HEK293 (cell line): ENCODE measurements at regions not wholly inside any gene's neighbourhood (a gene's known extent, or its start where the extent isn't known, plus 50 kb on each side); places are given as distances from the start of the nearest gene placed in this dataset.

Experiments
- CTCF ChIA-PET: fragments of 350-600 bp; formaldehyde crosslinking; extraction: SDS; loops from one replicate; lab custom pipeline; 2021; ENCODE audit warnings: antibody characterized with exemption; lab: Yijun Ruan, JAX
- POLR2A ChIA-PET: fragments of 300-600 bp; formaldehyde crosslinking; extraction: SDS; loops from one replicate; lab custom pipeline; 2020; ENCODE audit warnings: antibody characterized with exemption, inconsistent platforms; lab: Yijun Ruan, JAX
- H3K27ac ChIP-seq: fragments of 200-500 bp; sonication (Bioruptor generic); 2 replicates; pipeline ENCODE4 v1.5.1; 2014; ENCODE audit warnings: low read depth, low read length, control low read depth, inconsistent platforms; ENCODE audit errors: extremely low read depth
- H3K36me3 ChIP-seq, 2 experiments: fragments of 200-500 bp in 1 of 2; sonication (Bioruptor generic) in 1 of 2; 1 replicate in 1 of 2; 2 replicates in 1 of 2; pipeline ENCODE4 v1.5.1; 2014 to 2017; ENCODE audit warnings: inconsistent platforms in 2 of 2, low read length in 2 of 2; ENCODE audit not compliant: control insufficient read depth in 2 of 2, insufficient read depth in 1 of 2
- H3K4me1 ChIP-seq: fragments of 200-500 bp; sonication (Bioruptor generic); 2 replicates; pipeline ENCODE4 v1.5.1; 2014; ENCODE audit warnings: mild to moderate bottlenecking, low read length, inconsistent platforms; ENCODE audit not compliant: control insufficient read depth, insufficient read depth
- H3K4me3 ChIP-seq: 2 replicates; pipeline ENCODE4 v1.5.1; 2011; ENCODE audit warnings: low read depth, mild to moderate bottlenecking, control low read depth, low read length, moderate library complexity
- H3K9me3 ChIP-seq: fragments of 200-500 bp; sonication (Bioruptor generic); 2 replicates; pipeline ENCODE4 v1.5.1; 2014; ENCODE audit warnings: low read depth, low read length, inconsistent platforms; ENCODE audit not compliant: control insufficient read depth, insufficient read depth
- BCL11B ChIP-seq: fragments of 450-650 bp; formaldehyde crosslinking; IDR thresholded peaks from 2 replicates; pipeline ENCODE4 v1.5.1; 2016; ENCODE audit warnings: low read depth, missing biosample characterization, missing genetic modification characterization
- FEZF1 ChIP-seq: fragments of 450-650 bp; formaldehyde crosslinking; IDR thresholded peaks from 2 replicates; pipeline ENCODE4 v1.5.1; 2016; ENCODE audit warnings: missing biosample characterization, missing genetic modification characterization
- GLIS1 ChIP-seq: fragments of 450-650 bp; formaldehyde crosslinking; IDR thresholded peaks from 2 replicates; pipeline ENCODE4 v1.5.1; 2016; ENCODE audit warnings: missing biosample characterization, missing genetic modification characterization
- OSR2 ChIP-seq: fragments of 450-650 bp; formaldehyde crosslinking; IDR thresholded peaks from 2 replicates; pipeline ENCODE4 v1.5.1; 2016; ENCODE audit warnings: missing biosample characterization, missing genetic modification characterization
- PRDM1 ChIP-seq: fragments of 450-650 bp; formaldehyde crosslinking; IDR thresholded peaks from 2 replicates; pipeline ENCODE4; 2016; ENCODE audit warnings: missing biosample characterization, missing genetic modification characterization
- PRDM10 ChIP-seq: fragments of 450-650 bp; formaldehyde crosslinking; IDR thresholded peaks from 2 replicates; pipeline ENCODE4 v1.5.1; 2016; ENCODE audit warnings: missing biosample characterization, missing genetic modification characterization
- PRDM6 ChIP-seq: fragments of 450-650 bp; formaldehyde crosslinking; IDR thresholded peaks from 2 replicates; pipeline ENCODE4 v1.5.1; 2017; ENCODE audit warnings: missing biosample characterization, missing genetic modification characterization
- YY1 ChIP-seq: fragments of 450-650 bp; formaldehyde crosslinking; IDR thresholded peaks from 2 replicates; pipeline ENCODE4 v1.5.1; 2018; ENCODE audit warnings: missing biosample characterization, missing genetic modification characterization
- ZBTB17 ChIP-seq: fragments of 450-650 bp; formaldehyde crosslinking; IDR thresholded peaks from 2 replicates; pipeline ENCODE4 v1.5.1; 2016; ENCODE audit warnings: missing biosample characterization, missing genetic modification characterization
- ZBTB21 ChIP-seq: fragments of 450-650 bp; formaldehyde crosslinking; IDR thresholded peaks from 2 replicates; pipeline ENCODE4 v1.5.1; 2017; ENCODE audit warnings: missing biosample characterization, missing genetic modification characterization
- ZBTB48 ChIP-seq: fragments of 450-650 bp; formaldehyde crosslinking; IDR thresholded peaks from 2 replicates; pipeline ENCODE4 v1.5.1; 2016; ENCODE audit warnings: missing biosample characterization, missing genetic modification characterization
- ZNF146 ChIP-seq: fragments of 450-650 bp; formaldehyde crosslinking; IDR thresholded peaks from 2 replicates; pipeline ENCODE4 v1.5.1; 2016; ENCODE audit warnings: missing biosample characterization, missing genetic modification characterization
- ZNF184 ChIP-seq: fragments of 450-650 bp; IDR thresholded peaks from 2 replicates; pipeline ENCODE4 v1.5.1; 2018; ENCODE audit warnings: missing biosample characterization, mild to moderate bottlenecking, missing genetic modification characterization
- ZNF23 ChIP-seq: fragments of 450-650 bp; formaldehyde crosslinking; IDR thresholded peaks from 2 replicates; pipeline ENCODE4 v1.5.1; 2016; ENCODE audit warnings: missing biosample characterization, missing genetic modification characterization, borderline replicate concordance
- ZNF324 ChIP-seq: fragments of 450-650 bp; formaldehyde crosslinking; IDR thresholded peaks from 2 replicates; pipeline ENCODE4 v1.5.1; 2016; ENCODE audit warnings: missing biosample characterization, missing genetic modification characterization
- ZNF335 ChIP-seq: fragments of 450-650 bp; formaldehyde crosslinking; conservative IDR thresholded peaks from 2 replicates; pipeline ENCODE4 v1.5.1; 2016; ENCODE audit warnings: missing biosample characterization, missing genetic modification characterization
- ZNF362 ChIP-seq: fragments of 450-650 bp; formaldehyde crosslinking; IDR thresholded peaks from 2 replicates; pipeline ENCODE4 v1.5.1; 2016; ENCODE audit warnings: missing biosample characterization, missing genetic modification characterization
- ZNF394 ChIP-seq: fragments of 450-650 bp; formaldehyde crosslinking; IDR thresholded peaks from 2 replicates; pipeline ENCODE4 v1.5.1; 2016; ENCODE audit warnings: missing biosample characterization, missing genetic modification characterization, mild to moderate bottlenecking, moderate library complexity, borderline replicate concordance
- ZNF416 ChIP-seq: fragments of 450-650 bp; formaldehyde crosslinking; IDR thresholded peaks from 2 replicates; pipeline ENCODE4 v1.5.1; 2016; ENCODE audit warnings: missing biosample characterization, missing genetic modification characterization
- ZNF501 ChIP-seq: fragments of 450-650 bp; formaldehyde crosslinking; IDR thresholded peaks from 2 replicates; pipeline ENCODE4 v1.5.1; 2016; ENCODE audit warnings: missing biosample characterization, missing genetic modification characterization
- ZNF561 ChIP-seq: fragments of 450-650 bp; IDR thresholded peaks from 2 replicates; pipeline ENCODE4 v1.5.1; 2018; ENCODE audit warnings: missing biosample characterization, missing genetic modification characterization, borderline replicate concordance
- ZNF645 ChIP-seq: fragments of 450-650 bp; formaldehyde crosslinking; IDR thresholded peaks from 2 replicates; pipeline ENCODE4; 2016; ENCODE audit warnings: missing biosample characterization, missing genetic modification characterization
- ZNF658 ChIP-seq: fragments of 450-650 bp; formaldehyde crosslinking; IDR thresholded peaks from 2 replicates; pipeline ENCODE4; 2016; ENCODE audit warnings: missing biosample characterization, missing genetic modification characterization
- ZSCAN18 ChIP-seq: fragments of 450-650 bp; formaldehyde crosslinking; IDR thresholded peaks from 2 replicates; pipeline ENCODE4 v1.5.1; 2016; ENCODE audit warnings: missing biosample characterization, missing genetic modification characterization
- ZXDB ChIP-seq: fragments of 450-650 bp; formaldehyde crosslinking; IDR thresholded peaks from 2 replicates; pipeline ENCODE4 v1.5.1; 2016; ENCODE audit warnings: missing biosample characterization, missing genetic modification characterization

GRCh38 chr6:56714982-56715456, 72.3 kb upstream of the DST start (continued):
- TF ChIP-seq ZNF645 (tag by site-specific recombination) (no peak), ZNF184 (no peak), OSR2 (tag by site-specific recombination) (no peak), ZBTB17 (tag by site-specific recombination) (peak; percentile 52), ZNF23 (tag by site-specific recombination) (no peak), ZNF561 (tag by site-specific recombination) (no peak), ZNF394 (tag by site-specific recombination) (no peak), BCL11B (tag by site-specific recombination) (no peak), PRDM10 (tag by site-specific recombination) (peak; percentile 42; the same call in 1 of the 2 replicates), ZNF362 (0 out of 2 replicates have a peak, but pooled peaks have one; percentile 57), ZNF501 (tag by site-specific recombination) (no peak)
- TF ChIP-seq, all 188 proteins: peak for 9

- no peaks in the 10 kb centered on the region for H3K36me3 ChIP-seq
- ChIA-PET POLR2A (interaction anchor here (1.3 kb wide), 1 partner anchor 130 kb away, joined by 5 read pairs; no protein-coding TSS in a partner anchor), CTCF (interaction anchor here (0.6 to 10.2 kb wide), 9 partner anchors 11 to 139 kb away, joined by 3 to 111 read pairs (median 4); no protein-coding TSS in a partner anchor)
- no peak overlapping the region for H3K27ac ChIP-seq
- no peak for TF ChIP-seq FEZF1 (tag by site-specific recombination)
- peak; percentile 60 for TF ChIP-seq PRDM6 (tag by site-specific recombination)
- TF ChIP-seq ZXDB (tag by site-specific recombination) = no peak
- peak; percentile 63 for TF ChIP-seq PRDM1 (tag by site-specific recombination)
- peaks cover 27% of the 10 kb centered on the region for H3K4me1 ChIP-seq
- H3K4me3 ChIP-seq = no peak overlapping the region
- H3K9me3 ChIP-seq = no peaks in the 10 kb centered on the region
Measured at GRCh38 chr6:56714273-56714672, 71.6 kb upstream of the DST start.

GRCh38 chr6:56713254-56713672, 70.6 kb upstream of the DST start:
- Histone ChIP-seq H3K4me3 (no peak overlapping the region), H3K36me3 (no peaks in the 10 kb centered on the region), H3K9me3 (no peaks in the 10 kb centered on the region), H3K27ac (no peak overlapping the region), H3K4me1 (peaks cover 27% of the 10 kb centered on the region)
- CTCF ChIA-PET = interaction anchor here (0.8 to 10.2 kb wide), 14 partner anchors 10 to 190 kb away, joined by 3 to 120 read pairs (median 8); no protein-coding TSS in a partner anchor
- POLR2A ChIA-PET = interaction anchor here (1.2 to 1.6 kb wide), 2 partner anchors 10 to 131 kb away, joined by 4 to 5 read pairs; no protein-coding TSS in a partner anchor
- TF ChIP-seq ZNF335 (tag by site-specific recombination) (peak; percentile 64), ZNF416 (tag by site-specific recombination) (no peak), ZNF324 (tag by site-specific recombination) (no peak), GLIS1 (tag by site-specific recombination) (no peak), YY1 (no peak), ZBTB17 (tag by site-specific recombination) (0 out of 2 replicates have a peak, but pooled peaks have one; percentile 10), ZBTB48 (tag by site-specific recombination) (no peak), ZSCAN18 (tag by site-specific recombination) (no peak), ZNF658 (tag by site-specific recombination) (no peak), ZNF146 (no peak), ZBTB21 (tag by site-specific recombination) (no peak)
